CD14-positive monocyte (primary cell): ENCODE measurements at regions not wholly inside any gene's neighbourhood (a gene's known extent, or its start where the extent isn't known, plus 50 kb on each side); places are given as distances from the start of the nearest gene placed in this dataset.

Experiments
- DNase-seq, 3 donors: peaks; one replicate each; pipeline ENCODE4 v3.0.0-alpha.2; 2011 to 2022
- H2AFZ ChIP-seq: 2 replicates; pipeline ENCODE4 v1.6.0; 2012; ENCODE audit warnings: mild to moderate bottlenecking, low read depth, low read length, inconsistent platforms; ENCODE audit not compliant: insufficient read depth, poor library complexity, severe bottlenecking
- H3K27ac ChIP-seq, 2 donors: 1 replicate in 1 of 2; 2 replicates in 1 of 2; pipeline ENCODE4 v1.5.1; 2012 to 2013; ENCODE audit warnings: low read length in 2 of 2, control low read depth in 1 of 2, inconsistent platforms in 1 of 2, low read depth in 1 of 2, mild to moderate bottlenecking in 1 of 2
- H3K27me3 ChIP-seq, 2 donors: one replicate each; pipeline versions ENCODE4 v1.6.0 to v1.6.1; 2011 to 2013; ENCODE audit warnings: low read length in 2 of 2; ENCODE audit not compliant: control insufficient read depth in 2 of 2, insufficient read depth in 2 of 2
- H3K36me3 ChIP-seq, 2 donors: replicated peaks in 1 of 2; 1 replicate in 1 of 2; 2 replicates in 1 of 2; pipeline versions ENCODE4 v1.5.1 to v1.6.1; 2012 to 2013; ENCODE audit warnings: low read length in 2 of 2, control low read depth in 1 of 2, inconsistent platforms in 1 of 2, mild to moderate bottlenecking in 1 of 2; ENCODE audit not compliant: insufficient read depth in 2 of 2, control insufficient read depth in 1 of 2
- H3K4me1 ChIP-seq, 2 donors: 1 replicate in 1 of 2; 2 replicates in 1 of 2; pipeline versions ENCODE4 v1.5.1 to v1.6.1; 2012 to 2013; ENCODE audit warnings: low read length in 2 of 2, control low read depth in 1 of 2, inconsistent platforms in 1 of 2, mild to moderate bottlenecking in 1 of 2, moderate library complexity in 1 of 2; ENCODE audit not compliant: insufficient read depth in 2 of 2, control insufficient read depth in 1 of 2
- H3K4me2 ChIP-seq: replicated peaks from 2 replicates; pipeline ENCODE3; 2012; ENCODE audit warnings: low read length, moderate library complexity, mild to moderate bottlenecking; ENCODE audit not compliant: poor library complexity, severe bottlenecking; ENCODE audit errors: extremely low read depth
- H3K4me3 ChIP-seq, 3 experiments: fragments of 200-600 bp in 1 of 3; sonication (generic) in 1 of 3; replicated peaks in 1 of 3; 1 replicate in 2 of 3; 2 replicates in 1 of 3; pipeline ENCODE4 v1.5.1; 2011 to 2013; ENCODE audit warnings: low read length in 3 of 3, mild to moderate bottlenecking in 3 of 3, control low read depth in 2 of 3, low read depth in 2 of 3, inconsistent platforms in 1 of 3, moderate library complexity in 1 of 3
- H3K79me2 ChIP-seq: 2 replicates; pipeline ENCODE4 v1.6.0; 2012; ENCODE audit warnings: mild to moderate bottlenecking, control low read depth, inconsistent platforms, low read length, moderate library complexity; ENCODE audit not compliant: insufficient read depth
- H3K9ac ChIP-seq: 2 replicates; pipeline ENCODE4 v1.6.0; 2017; ENCODE audit warnings: low read length, mild to moderate bottlenecking; ENCODE audit not compliant: insufficient read depth, poor library complexity, severe bottlenecking
- H3K9me3 ChIP-seq, 2 donors: replicated peaks in 1 of 2; 1 replicate in 1 of 2; 2 replicates in 1 of 2; pipeline versions ENCODE4 v1.5.1 to v1.6.1; 2012 to 2013; ENCODE audit warnings: low read length in 2 of 2, control low read depth in 1 of 2; ENCODE audit not compliant: control insufficient read depth in 1 of 2, insufficient read depth in 1 of 2
- H4K20me1 ChIP-seq: 2 replicates; pipeline ENCODE4 v1.6.0; 2012; ENCODE audit warnings: mild to moderate bottlenecking, low read length, control low read depth, moderate library complexity; ENCODE audit not compliant: insufficient read depth
- H3K27ac Mint-ChIP-seq, 7 donors: one replicate each; pipeline ENCODE4 v1.8.0; 2020; ENCODE audit warnings: mild to moderate bottlenecking in 7 of 7, mixed read lengths in 7 of 7, moderate library complexity in 6 of 7, inconsistent platforms in 2 of 7
- H3K27me3 Mint-ChIP-seq, 3 donors: one replicate each; pipeline ENCODE4 v1.8.0; 2021 to 2022; ENCODE audit warnings: low read depth in 3 of 3, mild to moderate bottlenecking in 3 of 3, mixed read lengths in 3 of 3, moderate library complexity in 3 of 3, inconsistent platforms in 1 of 3
- H3K36me3 Mint-ChIP-seq, 2 donors: one replicate each; pipeline ENCODE4 v1.8.0; 2020; ENCODE audit warnings: mixed read lengths in 2 of 2, inconsistent platforms in 1 of 2, mild to moderate bottlenecking in 1 of 2
- H3K4me1 Mint-ChIP-seq: one replicate; pipeline ENCODE4 v1.8.0; 2020; ENCODE audit warnings: mild to moderate bottlenecking, mixed read lengths
- H3K4me3 Mint-ChIP-seq, 2 donors: one replicate each; pipeline ENCODE4 v1.8.0; 2020; ENCODE audit warnings: mild to moderate bottlenecking in 2 of 2, mixed read lengths in 2 of 2, moderate library complexity in 1 of 2
- H3K9me3 Mint-ChIP-seq, 7 donors: one replicate each; pipeline ENCODE4 v1.8.0; 2020 to 2022; ENCODE audit warnings: mixed read lengths in 7 of 7, mild to moderate bottlenecking in 6 of 7, moderate library complexity in 6 of 7, inconsistent platforms in 2 of 7
- CTCF ChIP-seq: fragments of 200-600 bp; IDR thresholded peaks from one replicate; pipeline ENCODE4 v1.8.0; 2022; ENCODE audit warnings: antibody characterized with exemption, mild to moderate bottlenecking
- WGBS: methylation state at CpG from one replicate; pipeline ENCODE4 v1.1.5; 2013; ENCODE audit warnings: missing lambda C conversion rate; ENCODE audit not compliant: insufficient coverage; 5-methylcytosine and 5-hydroxymethylcytosine counted together
- intact Hi-C, 2 donors: fragments of 100-400 bp; cut with micrococcal nuclease; formaldehyde crosslinking; loops; one replicate each; pipeline versions ENCODE4 v1.15.0 to v1.15.1; 2023

- Mint-ChIP-seq H3K27me3 (peaks cover 2 to 7% (median 3%) of the 10 kb centered on the region in 3 donors), H3K4me3 (no peak overlapping the region), H3K36me3 (no peaks in the 10 kb centered on the region), H3K9me3 (peaks cover 5 to 28% (median 14%) of the 10 kb centered on the region in 7 donors), H3K4me1 (no peaks in the 10 kb centered on the region), H3K27ac (no peak overlapping the region)
- intact Hi-C loops, result no loop called here
- no peak overlapping the region for H2AFZ ChIP-seq
- H3K9me3 ChIP-seq, result peaks cover 13 to 14% of the 10 kb centered on the region in 2 donors
- no peaks in the 10 kb centered on the region for H4K20me1 ChIP-seq
- 60% methylated on average over 1 of the region's 4 CpGs for WGBS
- no peak overlapping the region for H3K27ac ChIP-seq
- H3K9ac ChIP-seq, result no peak overlapping the region
- H3K36me3 ChIP-seq, result no peaks in the 10 kb centered on the region
- H3K79me2 ChIP-seq, result no peaks in the 10 kb centered on the region
- H3K4me2 ChIP-seq, result no peak overlapping the region
- TF ChIP-seq CTCF, result no peak
- no peaks in the 10 kb centered on the region for H3K4me1 ChIP-seq
- H3K4me3 ChIP-seq, result no peak overlapping the region
- no peaks in the 10 kb centered on the region for H3K27me3 ChIP-seq
- DNase-seq, result no peak
These were observed 183.5 kb upstream of the PRNP start for GRCh38 chr20:4502756-4503155.

- H3K9ac ChIP-seq, result no peak overlapping the region
- 86% methylated on average over 1 of the region's 2 CpGs for WGBS
- no peaks in the 10 kb centered on the region for H3K27me3 ChIP-seq
- H3K27ac ChIP-seq, result no peak overlapping the region
- H2AFZ ChIP-seq, result no peak overlapping the region
- no peak for TF ChIP-seq CTCF
- H3K79me2 ChIP-seq, result no peaks in the 10 kb centered on the region
- intact Hi-C loops, result no loop called here
- no peak overlapping the region for H3K4me2 ChIP-seq
- no peaks in the 10 kb centered on the region for H3K4me1 ChIP-seq
- Mint-ChIP-seq H3K36me3 (no peaks in the 10 kb centered on the region), H3K4me3 (no peak overlapping the region), H3K4me1 (no peaks in the 10 kb centered on the region), H3K9me3 (peaks cover 0 to 9% (median 4%) of the 10 kb centered on the region in 7 donors), H3K27ac (no peak overlapping the region), H3K27me3 (peaks cover 0 to 12% (median 8%) of the 10 kb centered on the region in 3 donors)
- no peaks in the 10 kb centered on the region for H3K36me3 ChIP-seq
- no peak for DNase-seq
- H3K4me3 ChIP-seq, result no peak overlapping the region
- no peaks in the 10 kb centered on the region for H4K20me1 ChIP-seq
- no peaks in the 10 kb centered on the region for H3K9me3 ChIP-seq
These were observed 192.9 kb upstream of the PRNP start for GRCh38 chr20:4493386-4493785.
